Fibroblast of mammary gland (primary cell): ENCODE measurements at regions not wholly inside any gene's neighbourhood (a gene's known extent, or its start where the extent isn't known, plus 50 kb on each side); places are given as distances from the start of the nearest gene placed in this dataset.
"Not testable (repeated sequence)": the region's sequence is repeated elsewhere in the genome, so short reads cannot be mapped to it uniquely, and the experiment has no call there.

ENCODE experiments used
- DNase-seq: peaks from one replicate; pipeline ENCODE4 v3.0.0-alpha.2; 2010; ENCODE audit warnings: low read depth
- H3K4me3 ChIP-seq: 2 replicates; pipeline ENCODE4 v1.5.1; 2011; ENCODE audit warnings: low read depth, mild to moderate bottlenecking, low read length, moderate library complexity; ENCODE audit not compliant: control insufficient read depth
- CTCF ChIP-seq: conservative IDR thresholded peaks from 2 replicates; pipeline ENCODE4 v1.5.1; 2011; ENCODE audit warnings: low read depth, low read length, inconsistent platforms; ENCODE audit not compliant: control insufficient read depth, insufficient read depth

DNA sequence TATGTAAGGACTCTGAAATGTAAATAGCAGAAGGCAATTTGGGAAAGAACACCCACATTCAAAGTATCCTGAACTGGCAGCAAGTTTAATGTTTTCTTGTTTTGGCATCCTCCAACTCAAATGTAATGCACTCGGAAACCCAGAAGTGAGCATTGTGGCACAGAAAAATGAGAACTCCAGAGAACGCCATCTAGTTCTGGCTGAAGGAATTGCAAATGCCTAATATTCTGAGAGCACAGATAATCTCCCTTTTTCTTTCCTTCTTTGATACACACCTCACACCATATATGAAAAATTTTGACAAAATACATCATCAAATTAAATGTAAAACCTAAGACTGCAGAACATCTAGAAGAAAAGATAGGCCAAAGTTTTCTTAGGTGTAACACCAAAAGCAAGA lies 52.1 kb downstream of the PWWP3B start:
- peak; percentile 36 for TF ChIP-seq CTCF
- DNase-seq: no peak
- no peak overlapping the region for H3K4me3 ChIP-seq

- no peak for TF ChIP-seq CTCF
- no peak for DNase-seq
- H3K4me3 ChIP-seq: no peak overlapping the region
These were observed 75.3 kb downstream of the PWWP3B start for GRCh38 chrX:106243376-106243775.

- DNase-seq: peak; percentile 60
- no peak overlapping the region for H3K4me3 ChIP-seq
- TF ChIP-seq CTCF: no peak
These were observed 78.4 kb downstream of the PWWP3B start for GRCh38 chrX:106246511-106246910.

DNA sequence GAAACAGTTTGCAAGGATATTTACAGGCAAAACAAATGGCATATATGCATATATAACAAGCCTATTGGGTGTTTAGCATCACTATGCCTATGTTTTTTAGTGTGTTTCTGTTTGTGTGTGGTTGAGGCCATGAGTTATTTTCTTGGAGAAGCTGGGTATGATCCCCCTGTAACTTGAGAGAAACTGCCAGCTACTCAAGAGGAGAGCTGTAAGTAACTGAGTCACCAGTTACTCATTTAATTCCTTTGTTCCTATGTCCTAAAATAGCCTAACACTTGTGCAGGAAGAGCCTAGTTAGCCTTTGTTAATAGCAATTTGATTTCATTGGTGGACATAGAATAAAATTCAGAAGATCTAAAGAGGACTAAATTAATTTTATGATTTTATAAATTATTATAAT lies 79.1 kb downstream of the PWWP3B start:
- H3K4me3 ChIP-seq: no peak overlapping the region
- no peak for TF ChIP-seq CTCF
- peak; percentile 58 for DNase-seq

GRCh38 chrX:106249706-106250379 lies 81.7 kb downstream of the PWWP3B start:
- H3K4me3 ChIP-seq: no peak overlapping the region
- TF ChIP-seq CTCF: no peak
- peak; percentile 33 for DNase-seq

GRCh38 chrX:106263817-106264216 lies 95.7 kb downstream of the PWWP3B start:
- DNase-seq: peak; percentile 70
- no peak for TF ChIP-seq CTCF
- H3K4me3 ChIP-seq: no peak overlapping the region

DNA sequence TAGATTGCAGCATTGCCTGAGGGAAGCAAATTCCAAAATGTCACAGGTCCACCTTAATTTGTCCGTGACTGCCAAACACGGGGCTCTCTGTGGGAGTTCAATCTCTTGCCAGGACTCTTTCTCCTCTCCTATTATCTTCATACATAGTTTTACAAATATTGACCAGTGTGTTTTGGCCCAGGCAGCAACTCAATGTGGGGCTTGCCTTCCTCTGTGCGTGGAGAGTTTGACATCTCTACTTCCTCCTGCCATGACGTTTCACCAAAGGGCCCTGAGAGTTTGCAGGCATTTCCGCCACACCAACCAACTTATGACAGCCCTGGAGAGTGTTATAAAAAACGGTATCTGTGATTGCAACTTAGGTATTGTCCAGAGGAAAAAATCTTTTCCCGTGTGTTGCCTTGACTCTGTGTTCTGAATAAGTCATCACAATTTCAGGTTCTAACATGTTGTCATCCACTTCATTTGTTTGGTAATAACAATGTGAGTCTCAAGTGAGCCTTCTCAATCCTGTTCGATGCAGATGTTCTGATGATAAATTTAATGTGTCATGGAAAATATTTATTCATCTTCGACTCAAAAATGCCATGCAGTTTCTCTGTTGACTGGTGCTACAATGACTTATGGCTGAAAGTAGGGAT lies 106.0 kb downstream of the PWWP3B start:
- H3K4me3 ChIP-seq: not testable (repeated sequence)

DNA sequence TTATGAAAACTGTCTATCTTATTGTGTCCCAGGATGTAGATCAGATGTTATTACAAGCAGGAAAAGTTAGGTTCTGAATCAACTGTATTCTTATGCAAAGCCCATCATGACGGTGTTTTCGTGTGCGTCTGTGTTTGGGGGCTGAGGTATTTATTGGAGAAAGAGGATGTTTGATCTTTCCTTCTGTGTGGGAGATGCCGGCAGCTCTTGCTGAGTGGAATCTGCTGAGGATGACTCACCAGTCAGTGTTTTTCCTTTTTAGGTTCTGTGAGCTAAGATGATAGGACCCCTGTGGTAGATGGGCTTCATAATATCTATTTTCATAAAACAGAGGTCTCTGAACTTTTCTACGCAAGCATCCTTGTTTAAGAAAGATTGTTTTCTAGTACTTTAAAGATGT lies 107.1 kb downstream of the PWWP3B start:
- not testable (repeated sequence) for H3K4me3 ChIP-seq, DNase-seq

More for the DNA sequence above, 106.0 kb downstream of the PWWP3B start:
- not testable (repeated sequence) for DNase-seq
